Gastrocnemius medialis (tissue), 4 donors: ENCODE measurements at regions not wholly inside any gene's neighbourhood (a gene's known extent, or its start where the extent isn't known, plus 50 kb on each side); places are given as distances from the start of the nearest gene placed in this dataset.

Experiments used
- POLR2A ChIP-seq, 2 donors: fragments of 450-650 bp; IDR thresholded peaks; one replicate each; pipeline ENCODE4 v1.6.1; 2017; ENCODE audit warnings: antibody characterized with exemption in 2 of 2, mild to moderate bottlenecking in 2 of 2, moderate library complexity in 2 of 2
- TF ChIP-seq, protein P1 (sequence below), 5 experiments: fragments of 450-650 bp in 3 of 5; fragments of 200-600 bp in 2 of 5; sonication (generic) in 2 of 5; IDR thresholded peaks in 4 of 5; conservative IDR thresholded peaks in 1 of 5; 1 replicate in 4 of 5; 2 replicates in 1 of 5; pipeline ENCODE4 v1.5.1; 2016 to 2019; ENCODE audit warnings: antibody characterized with exemption in 5 of 5, mild to moderate bottlenecking in 3 of 5, moderate library complexity in 3 of 5

DNA sequence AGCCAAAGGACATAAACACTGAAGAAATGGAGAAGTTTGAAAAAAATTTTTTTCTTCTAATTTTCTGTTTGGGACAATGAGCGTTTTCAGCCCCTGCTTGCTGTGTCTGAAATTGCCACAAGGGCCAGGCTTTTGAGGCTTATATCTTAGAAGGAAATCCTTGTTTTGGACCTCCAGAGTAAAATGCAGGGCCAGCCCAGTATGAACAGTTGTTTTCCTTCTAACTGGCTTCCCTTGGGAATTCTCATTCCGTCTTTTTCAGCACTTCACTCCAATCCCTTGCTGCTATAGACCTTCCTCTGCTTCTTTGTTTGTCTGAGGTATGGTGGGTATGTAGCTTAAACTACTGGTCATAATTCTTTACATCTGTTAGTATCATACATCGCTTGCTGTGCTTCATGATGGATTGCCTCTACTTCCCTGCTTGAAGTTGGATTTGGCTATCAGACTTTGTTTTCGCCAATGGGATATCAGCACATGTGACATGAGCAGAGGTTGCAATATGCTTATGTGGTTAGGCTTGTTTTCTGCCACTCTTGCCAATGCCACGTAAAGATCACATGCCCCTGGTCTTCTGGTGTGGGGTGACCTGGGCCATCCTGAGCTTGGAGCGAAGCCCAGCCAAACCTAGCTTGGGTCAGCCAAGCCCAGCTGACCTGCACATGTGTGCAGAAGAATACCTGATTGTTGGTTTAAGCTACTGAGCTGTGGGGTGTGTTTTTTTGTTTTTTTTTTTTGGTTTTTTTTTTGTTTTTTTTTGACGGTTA lies 64.7 kb downstream of the AVPR1A start:
- TF ChIP-seq, protein P1, sequence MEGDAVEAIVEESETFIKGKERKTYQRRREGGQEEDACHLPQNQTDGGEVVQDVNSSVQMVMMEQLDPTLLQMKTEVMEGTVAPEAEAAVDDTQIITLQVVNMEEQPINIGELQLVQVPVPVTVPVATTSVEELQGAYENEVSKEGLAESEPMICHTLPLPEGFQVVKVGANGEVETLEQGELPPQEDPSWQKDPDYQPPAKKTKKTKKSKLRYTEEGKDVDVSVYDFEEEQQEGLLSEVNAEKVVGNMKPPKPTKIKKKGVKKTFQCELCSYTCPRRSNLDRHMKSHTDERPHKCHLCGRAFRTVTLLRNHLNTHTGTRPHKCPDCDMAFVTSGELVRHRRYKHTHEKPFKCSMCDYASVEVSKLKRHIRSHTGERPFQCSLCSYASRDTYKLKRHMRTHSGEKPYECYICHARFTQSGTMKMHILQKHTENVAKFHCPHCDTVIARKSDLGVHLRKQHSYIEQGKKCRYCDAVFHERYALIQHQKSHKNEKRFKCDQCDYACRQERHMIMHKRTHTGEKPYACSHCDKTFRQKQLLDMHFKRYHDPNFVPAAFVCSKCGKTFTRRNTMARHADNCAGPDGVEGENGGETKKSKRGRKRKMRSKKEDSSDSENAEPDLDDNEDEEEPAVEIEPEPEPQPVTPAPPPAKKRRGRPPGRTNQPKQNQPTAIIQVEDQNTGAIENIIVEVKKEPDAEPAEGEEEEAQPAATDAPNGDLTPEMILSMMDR (IDR thresholded peaks at IDR 0.05 in 4 of 5, conservative IDR thresholded peaks at IDR 0.05 in 1 of 5), result no peak
- TF ChIP-seq POLR2A (IDR thresholded peaks at IDR 0.05), result no peak
